HCT116 (cell line): ENCODE measurements at regions not wholly inside any gene's neighbourhood (a gene's known extent, or its start where the extent isn't known, plus 50 kb on each side); places are given as distances from the start of the nearest gene placed in this dataset.
A peak's percentile ranks its signal among the peaks of the same experiment; 100 is the strongest.

ENCODE experiments used
- ATAC-seq: fragments of 200-7000 bp; cut with Tn5 transposase; 2 replicates; pipeline ENCODE4 v1.9.1; 2020; ENCODE audit warnings: mild to moderate bottlenecking, moderate library complexity
- BruUV-seq: library from RNA; stranded (reverse); fragments of 400-500 nt; replicated peaks from 2 replicates; lab custom pipeline; 2021; lab: Mats Ljungman, UMichigan
- CTCF ChIA-PET: fragments of 300-600 bp; sonication (Branson Sonifier 250); formaldehyde crosslinking; loops from one replicate; lab custom pipeline; 2021; ENCODE audit warnings: antibody characterized with exemption; lab: Charles Lee
- POLR2A ChIA-PET: fragments of 300-600, 350-600 bp; sonication (Branson Sonifier 250); formaldehyde crosslinking; loops from one replicate; lab custom pipeline; 2021; ENCODE audit warnings: antibody characterized with exemption; lab: Charles Lee
- RAD21 ChIA-PET, 2 experiments: fragments of 300-600 bp; sonication (Branson Sonifier 250); formaldehyde crosslinking; loops; one replicate each; lab custom pipeline; 2023; ENCODE audit warnings: low total read pairs in 2 of 2; ENCODE audit not compliant: uncharacterized antibody in 2 of 2, unreplicated experiment in 2 of 2, low non-redundant PET in 1 of 2; lab: Charles Lee
- DNase-seq: peaks from one replicate; pipeline ENCODE4 v3.0.0-alpha.2; 2010; ENCODE audit warnings: low read depth, low spot score
- H2AFZ ChIP-seq: fragments of 200-600 bp; shearing (Covaris generic), sonication (generic); 2 replicates; pipeline ENCODE4 v1.6.1; 2017; ENCODE audit warnings: low read depth, mixed run types, mixed read lengths, antibody characterized with exemption, low read length; ENCODE audit not compliant: poor library complexity, severe bottlenecking
- H3K27ac ChIP-seq: 2 replicates; pipeline ENCODE4 v1.5.1; 2012; ENCODE audit warnings: low read depth, low read length
- H3K27me3 ChIP-seq: fragments of 200-600 bp; sonication (generic); 2 replicates; pipeline ENCODE4 v1.6.1; 2016; ENCODE audit warnings: mixed run types, low read length, mixed read lengths; ENCODE audit not compliant: insufficient read depth
- H3K36me3 ChIP-seq, 2 experiments: fragments of 200-500 bp in 1 of 2; fragments of 200-600 bp in 1 of 2; sonication (Bioruptor generic) in 1 of 2; sonication (generic) in 1 of 2; 2 replicates each; pipeline versions ENCODE4 v1.5.1 to v1.6.1; 2014 to 2016; ENCODE audit warnings: low read length in 2 of 2, inconsistent platforms in 1 of 2, mixed read lengths in 1 of 2, mixed run types in 1 of 2; ENCODE audit not compliant: insufficient read depth in 2 of 2, control insufficient read depth in 1 of 2
- H3K4me1 ChIP-seq, 2 experiments: fragments of 200-600 bp in 1 of 2; sonication (generic) in 1 of 2; 2 replicates each; pipeline versions ENCODE4 v1.5.1 to v1.6.1; 2012 to 2017; ENCODE audit warnings: low read length in 2 of 2, inconsistent platforms in 1 of 2, mild to moderate bottlenecking in 1 of 2, mixed read lengths in 1 of 2, mixed run types in 1 of 2, moderate library complexity in 1 of 2; ENCODE audit not compliant: insufficient read depth in 2 of 2, control insufficient read depth in 1 of 2
- H3K4me2 ChIP-seq: fragments of 200-600 bp; sonication (generic); 2 replicates; pipeline ENCODE4 v1.6.1; 2017; ENCODE audit warnings: mixed run types, low read length, mixed read lengths
- H3K4me3 ChIP-seq, 2 experiments: fragments of 200-600 bp in 1 of 2; sonication (generic) in 1 of 2; replicated peaks in 1 of 2; 2 replicates each; pipeline ENCODE4 v1.5.1; 2011 to 2016; ENCODE audit warnings: low read length in 2 of 2, control low read depth in 1 of 2, low read depth in 1 of 2, mild to moderate bottlenecking in 1 of 2, mixed read lengths in 1 of 2, mixed run types in 1 of 2
- H3K79me2 ChIP-seq: fragments of 200-600 bp; sonication (generic); 2 replicates; pipeline ENCODE4 v1.6.1; 2017; ENCODE audit warnings: mild to moderate bottlenecking, mixed run types, low read length, moderate library complexity, mixed read lengths; ENCODE audit not compliant: insufficient read depth
- H3K9ac ChIP-seq: fragments of 200-600 bp; sonication (generic); 2 replicates; pipeline ENCODE4 v1.6.1; 2016; ENCODE audit warnings: low read length, mixed read lengths
- H3K9me2 ChIP-seq: fragments of 200-600 bp; sonication (generic), shearing (Covaris generic); 2 replicates; pipeline ENCODE4 v1.6.1; 2017; ENCODE audit warnings: mixed run types, mild to moderate bottlenecking, moderate library complexity; ENCODE audit not compliant: insufficient read depth
- H3K9me3 ChIP-seq, 2 experiments: fragments of 200-500 bp in 1 of 2; fragments of 200-600 bp in 1 of 2; sonication (Bioruptor generic) in 1 of 2; sonication (generic) in 1 of 2; 2 replicates each; pipeline ENCODE4 v1.6.1; 2014 to 2017; ENCODE audit warnings: low read length in 2 of 2, mixed read lengths in 2 of 2, inconsistent platforms in 1 of 2, low read depth in 1 of 2, mild to moderate bottlenecking in 1 of 2, mixed run types in 1 of 2, moderate library complexity in 1 of 2; ENCODE audit not compliant: control insufficient read depth in 1 of 2, insufficient read depth in 1 of 2
- H4K20me1 ChIP-seq: fragments of 200-600 bp; sonication (generic), shearing (Covaris generic); 2 replicates; pipeline ENCODE4 v1.6.1; 2017; ENCODE audit warnings: mixed run types, mild to moderate bottlenecking, moderate library complexity; ENCODE audit not compliant: insufficient read depth
- EGR1 ChIP-seq: IDR thresholded peaks from 2 replicates; pipeline ENCODE4 v1.6.1; 2012; ENCODE audit warnings: low read depth
- EZH2phosphoT487 ChIP-seq: fragments of 200-600 bp; IDR thresholded peaks from 2 replicates; pipeline ENCODE4 v1.6.1; 2018; ENCODE audit warnings: antibody characterized with exemption, borderline replicate concordance
- SIN3A ChIP-seq: IDR thresholded peaks from 2 replicates; pipeline ENCODE4 v1.6.1; 2012; ENCODE audit warnings: low read depth
- SP1 ChIP-seq: IDR thresholded peaks from 2 replicates; pipeline ENCODE4 v1.6.1; 2012; ENCODE audit warnings: low read depth
- TCF7L2 ChIP-seq: IDR thresholded peaks from 2 replicates; pipeline ENCODE4 v1.7.0; 2011; ENCODE audit warnings: borderline replicate concordance, inconsistent platforms; ENCODE audit not compliant: insufficient read depth, insufficient read length; ENCODE audit errors: extremely low read depth
- intact Hi-C: fragments of 100-400 bp; cut with micrococcal nuclease; formaldehyde crosslinking; loops from 2 replicates; pipeline ENCODE4 v1.10.0; 2022
- TF ChIP-seq, protein P1 (sequence below), 3 experiments: fragments of 200-600 bp in 1 of 3; sonication (generic) in 1 of 3; IDR thresholded peaks in 2 of 3; conservative IDR thresholded peaks in 1 of 3; 2 replicates each; pipeline ENCODE4 v1.5.1; 2012 to 2017; ENCODE audit warnings: low read depth in 2 of 3, low read length in 2 of 3, antibody characterized with exemption in 1 of 3, borderline replicate concordance in 1 of 3, control low read depth in 1 of 3, mild to moderate bottlenecking in 1 of 3, mixed read lengths in 1 of 3, mixed run types in 1 of 3, moderate library complexity in 1 of 3; ENCODE audit not compliant: insufficient read depth in 1 of 3
- TF ChIP-seq, protein P2 (sequence below): IDR thresholded peaks from 2 replicates; pipeline ENCODE4 v1.6.1; 2011; ENCODE audit warnings: mild to moderate bottlenecking, low read length, moderate library complexity; ENCODE audit not compliant: insufficient replicate concordance; ENCODE audit errors: extremely low read depth

DNA sequence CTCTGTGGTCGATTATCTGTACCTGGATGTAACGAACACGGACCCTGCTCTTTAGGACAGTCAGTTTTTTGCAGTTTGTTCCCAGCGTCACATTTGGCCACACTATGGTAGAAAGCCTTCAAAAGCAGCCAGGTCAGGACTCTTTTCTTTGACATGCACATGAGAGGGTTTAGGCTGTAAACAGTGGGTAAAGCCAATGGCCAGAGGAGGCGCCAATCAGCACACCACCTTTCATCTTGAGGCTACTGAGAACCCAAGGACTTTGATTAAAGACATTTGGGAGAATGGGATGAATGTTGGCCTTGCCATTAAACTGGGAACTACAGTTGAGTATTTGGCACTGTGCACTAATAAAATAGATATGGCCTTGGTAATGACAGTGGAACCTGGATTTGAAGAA lies 225.9 kb downstream of the OXSM start:
- Histone ChIP-seq H3K79me2 (no peaks in the 10 kb centered on the region), H3K4me3 (no peak overlapping the region), H3K9me3 (no peaks in the 10 kb centered on the region), H3K36me3 (no peaks in the 10 kb centered on the region), H3K4me2 (no peak overlapping the region), H3K9ac (no peak overlapping the region), H4K20me1 (no peaks in the 10 kb centered on the region), H3K27me3 (no peaks in the 10 kb centered on the region), H2AFZ (no peak overlapping the region), H3K9me2 (no peaks in the 10 kb centered on the region), H3K27ac (no peak overlapping the region), H3K4me1 (no peaks in the 10 kb centered on the region)
- CTCF ChIA-PET, result no interaction called here
- no TSS peak for BruUV-seq
- intact Hi-C loops, result no loop called here
- no peak for ATAC-seq
- POLR2A ChIA-PET, result no interaction called here
- RAD21 ChIA-PET, result no interaction called here
- TF ChIP-seq, protein P1, sequence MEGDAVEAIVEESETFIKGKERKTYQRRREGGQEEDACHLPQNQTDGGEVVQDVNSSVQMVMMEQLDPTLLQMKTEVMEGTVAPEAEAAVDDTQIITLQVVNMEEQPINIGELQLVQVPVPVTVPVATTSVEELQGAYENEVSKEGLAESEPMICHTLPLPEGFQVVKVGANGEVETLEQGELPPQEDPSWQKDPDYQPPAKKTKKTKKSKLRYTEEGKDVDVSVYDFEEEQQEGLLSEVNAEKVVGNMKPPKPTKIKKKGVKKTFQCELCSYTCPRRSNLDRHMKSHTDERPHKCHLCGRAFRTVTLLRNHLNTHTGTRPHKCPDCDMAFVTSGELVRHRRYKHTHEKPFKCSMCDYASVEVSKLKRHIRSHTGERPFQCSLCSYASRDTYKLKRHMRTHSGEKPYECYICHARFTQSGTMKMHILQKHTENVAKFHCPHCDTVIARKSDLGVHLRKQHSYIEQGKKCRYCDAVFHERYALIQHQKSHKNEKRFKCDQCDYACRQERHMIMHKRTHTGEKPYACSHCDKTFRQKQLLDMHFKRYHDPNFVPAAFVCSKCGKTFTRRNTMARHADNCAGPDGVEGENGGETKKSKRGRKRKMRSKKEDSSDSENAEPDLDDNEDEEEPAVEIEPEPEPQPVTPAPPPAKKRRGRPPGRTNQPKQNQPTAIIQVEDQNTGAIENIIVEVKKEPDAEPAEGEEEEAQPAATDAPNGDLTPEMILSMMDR (IDR thresholded peaks at IDR 0.05 in 2 of 3, conservative IDR thresholded peaks at IDR 0.05 in 1 of 3; ENCODE audit: borderline replicate concordance in 1 of 3, insufficient read depth in 1 of 3, low read depth in 2 of 3, low read length in 2 of 3), result peak in 2 of 3 experiments; percentile 9 to 21; a peak in 2 of 6 replicates
- TF ChIP-seq SIN3A, result no peak
- TF ChIP-seq EGR1, result no peak
- no peak for TF ChIP-seq TCF7L2
- TF ChIP-seq, protein P2, sequence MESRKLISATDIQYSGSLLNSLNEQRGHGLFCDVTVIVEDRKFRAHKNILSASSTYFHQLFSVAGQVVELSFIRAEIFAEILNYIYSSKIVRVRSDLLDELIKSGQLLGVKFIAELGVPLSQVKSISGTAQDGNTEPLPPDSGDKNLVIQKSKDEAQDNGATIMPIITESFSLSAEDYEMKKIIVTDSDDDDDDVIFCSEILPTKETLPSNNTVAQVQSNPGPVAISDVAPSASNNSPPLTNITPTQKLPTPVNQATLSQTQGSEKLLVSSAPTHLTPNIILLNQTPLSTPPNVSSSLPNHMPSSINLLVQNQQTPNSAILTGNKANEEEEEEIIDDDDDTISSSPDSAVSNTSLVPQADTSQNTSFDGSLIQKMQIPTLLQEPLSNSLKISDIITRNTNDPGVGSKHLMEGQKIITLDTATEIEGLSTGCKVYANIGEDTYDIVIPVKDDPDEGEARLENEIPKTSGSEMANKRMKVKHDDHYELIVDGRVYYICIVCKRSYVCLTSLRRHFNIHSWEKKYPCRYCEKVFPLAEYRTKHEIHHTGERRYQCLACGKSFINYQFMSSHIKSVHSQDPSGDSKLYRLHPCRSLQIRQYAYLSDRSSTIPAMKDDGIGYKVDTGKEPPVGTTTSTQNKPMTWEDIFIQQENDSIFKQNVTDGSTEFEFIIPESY, result no peak
- no peak for TF ChIP-seq SP1
- TF ChIP-seq EZH2phosphoT487, result no peak
- no peak for DNase-seq
